DMS153 treated with DMSO at 0.1 percent for 48 hours (cell line): ENCODE measurements at regions not wholly inside any gene's neighbourhood (a gene's known extent, or its start where the extent isn't known, plus 50 kb on each side); places are given as distances from the start of the nearest gene placed in this dataset.
"Not testable (repeated sequence)": the region's sequence is repeated elsewhere in the genome, so short reads cannot be mapped to it uniquely, and the experiment has no call there.

ENCODE experiments used
- DNase-seq: peaks from one replicate; lab custom pipeline; 2025; ENCODE audit not compliant: unreplicated experiment; lab: John Stamatoyannopoulos, UW

- no peak for DNase-seq
Observed at GRCh38 chr2:220580113-220580512, 952.7 kb downstream of the SLC4A3 start.

GRCh38 chr2:220583725-220584124 is 956.3 kb downstream of the SLC4A3 start:
- DNase-seq, result no peak

GRCh38 chr2:220585241-220585640 is 957.8 kb downstream of the SLC4A3 start:
- no peak for DNase-seq

GRCh38 chr2:220586980-220587530 is 959.6 kb downstream of the SLC4A3 start:
- no peak for DNase-seq

- DNase-seq, result no peak
Observed at GRCh38 chr2:220588148-220588547, 960.7 kb downstream of the SLC4A3 start.

GRCh38 chr2:220590476-220590875 is 963.0 kb downstream of the SLC4A3 start:
- DNase-seq, result no peak

- no peak for DNase-seq
Observed at GRCh38 chr2:220593526-220593925, 966.1 kb downstream of the SLC4A3 start.

- no peak for DNase-seq
Observed at GRCh38 chr2:220601674-220602073, 970.4 kb downstream of the EPHA4 start.

GRCh38 chr2:220613004-220613403 is 959.1 kb downstream of the EPHA4 start:
- DNase-seq, result not testable (repeated sequence)

- no peak for DNase-seq
Observed at GRCh38 chr2:220614064-220614463, 958.0 kb downstream of the EPHA4 start.

GRCh38 chr2:220619525-220620220 is 952.4 kb downstream of the EPHA4 start:
- DNase-seq, result peak; percentile 64

GRCh38 chr2:220626603-220627002 is 945.5 kb downstream of the EPHA4 start:
- DNase-seq, result no peak

GRCh38 chr2:220628252-220628651 is 943.9 kb downstream of the EPHA4 start:
- DNase-seq, result no peak

- DNase-seq, result no peak
Observed at GRCh38 chr2:220641137-220641536, 931.0 kb downstream of the EPHA4 start.

GRCh38 chr2:220646424-220646823 is 925.7 kb downstream of the EPHA4 start:
- no peak for DNase-seq

GRCh38 chr2:220648628-220649027 is 923.5 kb downstream of the EPHA4 start:
- DNase-seq, result no peak

- no peak for DNase-seq
Observed at GRCh38 chr2:220653776-220654175, 918.3 kb downstream of the EPHA4 start.

- no peak for DNase-seq
Observed at GRCh38 chr2:220654322-220654721, 917.8 kb downstream of the EPHA4 start.

- DNase-seq, result no peak
Observed at GRCh38 chr2:220660277-220661145, 911.6 kb downstream of the EPHA4 start.

GRCh38 chr2:220662431-220662830 is 909.7 kb downstream of the EPHA4 start:
- DNase-seq, result no peak

- no peak for DNase-seq
Observed at GRCh38 chr2:220663065-220663464, 909.0 kb downstream of the EPHA4 start.
